ENCODE measurements at regions not wholly inside any gene's neighbourhood (a gene's known extent, or its start where the extent isn't known, plus 50 kb on each side); places are given as distances from the start of the nearest gene placed in this dataset.

- TF ChIP-seq CTCF (IDR thresholded peaks at IDR 0.05; ENCODE audit: low read depth, low read length, poor library complexity, severe bottlenecking), result no peak
- no peak for TF ChIP-seq EZH2phosphoT487 (IDR thresholded peaks at IDR 0.05; ENCODE audit: borderline replicate concordance, low read length)
Measured at GRCh38 chr1:191974004-191974403, 184.3 kb upstream of the RGS18 start.
